ENCODE measurements at regions not wholly inside any gene's neighbourhood (a gene's known extent, or its start where the extent isn't known, plus 50 kb on each side); places are given as distances from the start of the nearest gene placed in this dataset.

GRCh38 chr2:76633276-76633921 lies 888.8 kb downstream of the LRRTM4 start:
- Histone ChIP-seq H3F3A (ENCODE audit: low read depth) (no peaks in the 10 kb centered on the region), H3K4me2 (ENCODE audit: low read depth, low read length, poor library complexity, severe bottlenecking) (no peak overlapping the region), H3K9ac (ENCODE audit: low read depth, low read length, poor library complexity, severe bottlenecking) (no peak overlapping the region), H3K9me3 (ENCODE audit: insufficient read depth, low read depth, low read length) (no peaks in the 10 kb centered on the region), H3K9me2 (replicated peaks; ENCODE audit: low read depth, low read length) (no peaks in the 10 kb centered on the region), H4K20me1 (ENCODE audit: insufficient read depth, low read length, poor library complexity, severe bottlenecking) (no peaks in the 10 kb centered on the region), H2AFZ (ENCODE audit: low read length) (no peak overlapping the region), H3K27me3 (ENCODE audit: insufficient read depth, low read length, poor library complexity, severe bottlenecking) (no peaks in the 10 kb centered on the region), H3K36me3 (ENCODE audit: insufficient read depth, low read length) (no peaks in the 10 kb centered on the region), H3K79me2 (ENCODE audit: insufficient read depth, low read length) (no peaks in the 10 kb centered on the region), H3K4me3 (ENCODE audit: low read length, poor library complexity, severe bottlenecking) (no peak overlapping the region), H3K4me1 (ENCODE audit: insufficient read depth, low read length, poor library complexity, severe bottlenecking) (no peaks in the 10 kb centered on the region)
- TF ChIP-seq EZH2phosphoT487 (IDR thresholded peaks at IDR 0.05; ENCODE audit: borderline replicate concordance) (no peak), CTCF (conservative IDR thresholded peaks at IDR 0.05; ENCODE audit: low read length) (no peak)

DNA sequence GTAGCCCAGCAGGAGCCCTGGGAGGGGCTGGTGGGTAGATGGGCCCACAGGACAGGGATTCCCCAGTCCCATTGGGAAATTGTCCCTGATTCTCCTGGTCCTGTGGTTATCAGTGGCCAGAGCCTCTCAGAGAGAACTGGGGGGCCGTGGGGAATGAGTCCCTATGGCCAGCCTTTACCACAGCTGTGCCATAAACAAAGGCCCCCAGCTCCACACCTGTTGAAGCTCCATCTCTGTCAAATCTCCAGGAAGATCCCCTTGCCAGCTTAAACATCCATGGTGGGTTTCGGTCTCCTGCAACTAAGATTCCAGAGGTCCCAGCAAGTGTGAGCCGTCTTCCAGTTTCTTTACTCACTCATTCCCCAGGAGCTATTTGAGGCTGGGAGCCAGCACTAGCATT lies 897.1 kb downstream of the LRRTM4 start:
- no peaks in the 10 kb centered on the region for H3K9me3 ChIP-seq (ENCODE audit: insufficient read depth, low read depth, low read length)
- H3K9me2 ChIP-seq (replicated peaks; ENCODE audit: low read depth, low read length) = no peaks in the 10 kb centered on the region
- TF ChIP-seq EZH2phosphoT487 (IDR thresholded peaks at IDR 0.05; ENCODE audit: borderline replicate concordance) = no peak
- TF ChIP-seq CTCF (conservative IDR thresholded peaks at IDR 0.05; ENCODE audit: low read length) = no peak

GRCh38 chr2:76613330-76613729 lies 902.6 kb upstream of the GCFC2 start:
- Histone ChIP-seq H2AFZ (ENCODE audit: low read length) (no peak overlapping the region), H3K4me2 (ENCODE audit: low read depth, low read length, poor library complexity, severe bottlenecking) (no peak overlapping the region), H3K36me3 (ENCODE audit: insufficient read depth, low read length) (no peaks in the 10 kb centered on the region), H3K9me2 (replicated peaks; ENCODE audit: low read depth, low read length) (no peaks in the 10 kb centered on the region), H3K4me3 (ENCODE audit: low read length, poor library complexity, severe bottlenecking) (no peak overlapping the region), H3K27me3 (ENCODE audit: insufficient read depth, low read length, poor library complexity, severe bottlenecking) (no peaks in the 10 kb centered on the region), H3K9me3 (ENCODE audit: insufficient read depth, low read depth, low read length) (no peaks in the 10 kb centered on the region), H3F3A (ENCODE audit: low read depth) (no peaks in the 10 kb centered on the region), H3K9ac (ENCODE audit: low read depth, low read length, poor library complexity, severe bottlenecking) (no peak overlapping the region), H4K20me1 (ENCODE audit: insufficient read depth, low read length, poor library complexity, severe bottlenecking) (no peaks in the 10 kb centered on the region), H3K79me2 (ENCODE audit: insufficient read depth, low read length) (no peaks in the 10 kb centered on the region), H3K4me1 (ENCODE audit: insufficient read depth, low read length, poor library complexity, severe bottlenecking) (no peaks in the 10 kb centered on the region)
- TF ChIP-seq EZH2phosphoT487 (IDR thresholded peaks at IDR 0.05; ENCODE audit: borderline replicate concordance) (no peak), CTCF (conservative IDR thresholded peaks at IDR 0.05; ENCODE audit: low read length) (no peak)

More for the DNA sequence above, 897.1 kb downstream of the LRRTM4 start:
- Histone ChIP-seq H3K4me2 (ENCODE audit: low read depth, low read length, poor library complexity, severe bottlenecking) (no peak overlapping the region), H2AFZ (ENCODE audit: low read length) (no peak overlapping the region), H3K4me3 (ENCODE audit: low read length, poor library complexity, severe bottlenecking) (no peak overlapping the region), H3K4me1 (ENCODE audit: insufficient read depth, low read length, poor library complexity, severe bottlenecking) (no peaks in the 10 kb centered on the region), H4K20me1 (ENCODE audit: insufficient read depth, low read length, poor library complexity, severe bottlenecking) (no peaks in the 10 kb centered on the region), H3K9ac (ENCODE audit: low read depth, low read length, poor library complexity, severe bottlenecking) (no peak overlapping the region), H3F3A (ENCODE audit: low read depth) (no peaks in the 10 kb centered on the region), H3K27me3 (ENCODE audit: insufficient read depth, low read length, poor library complexity, severe bottlenecking) (no peaks in the 10 kb centered on the region), H3K36me3 (ENCODE audit: insufficient read depth, low read length) (no peaks in the 10 kb centered on the region), H3K79me2 (ENCODE audit: insufficient read depth, low read length) (no peaks in the 10 kb centered on the region)
